GM04503 (cell line): ENCODE measurements at regions not wholly inside any gene's neighbourhood (a gene's known extent, or its start where the extent isn't known, plus 50 kb on each side); places are given as distances from the start of the nearest gene placed in this dataset.
"Not testable (repeated sequence)": the region's sequence is repeated elsewhere in the genome, so short reads cannot be mapped to it uniquely, and the experiment has no call there.

Experiments
- DNase-seq: peaks from one replicate; pipeline ENCODE4 v3.0.0-alpha.2; 2012; ENCODE audit warnings: low read depth

GRCh38 chr2:223294756-223295155 is 242.8 kb downstream of the KCNE4 start:
- no peak for DNase-seq

GRCh38 chr2:223297788-223298187 is 245.8 kb downstream of the KCNE4 start:
- no peak for DNase-seq

GRCh38 chr2:223298329-223298728 is 246.3 kb downstream of the KCNE4 start:
- not testable (repeated sequence) for DNase-seq

- DNase-seq = no peak
Measured at GRCh38 chr2:223300326-223300725, 248.3 kb downstream of the KCNE4 start.

GRCh38 chr2:223306371-223306770 is 254.4 kb downstream of the KCNE4 start:
- DNase-seq = no peak

GRCh38 chr2:223311889-223312680 is 260.1 kb downstream of the KCNE4 start:
- DNase-seq = no peak

GRCh38 chr2:223313101-223313500 is 261.1 kb downstream of the KCNE4 start:
- no peak for DNase-seq

GRCh38 chr2:223314811-223315210 is 262.8 kb downstream of the KCNE4 start:
- no peak for DNase-seq

GRCh38 chr2:223315813-223316212 is 263.8 kb downstream of the KCNE4 start:
- no peak for DNase-seq

- no peak for DNase-seq
Measured at GRCh38 chr2:223316342-223316741, 264.4 kb downstream of the KCNE4 start.

- DNase-seq = no peak
Measured at GRCh38 chr2:223319601-223320000, 267.6 kb downstream of the KCNE4 start.

GRCh38 chr2:223324402-223324801 is 272.4 kb downstream of the KCNE4 start:
- DNase-seq = no peak

- DNase-seq = no peak
Measured at GRCh38 chr2:223328578-223328977, 273.6 kb downstream of the SCG2 start.

GRCh38 chr2:223330747-223331146 is 271.4 kb downstream of the SCG2 start:
- DNase-seq = not testable (repeated sequence)

- DNase-seq = no peak
Measured at GRCh38 chr2:223338016-223338415, 264.1 kb downstream of the SCG2 start.

- DNase-seq = no peak
Measured at GRCh38 chr2:223357076-223357475, 245.1 kb downstream of the SCG2 start.

- DNase-seq = no peak
Measured at GRCh38 chr2:223363085-223363484, 239.1 kb downstream of the SCG2 start.

GRCh38 chr2:223365158-223365679 is 236.9 kb downstream of the SCG2 start:
- DNase-seq = no peak

GRCh38 chr2:223366566-223366965 is 235.6 kb downstream of the SCG2 start:
- no peak for DNase-seq

- DNase-seq = no peak
Measured at GRCh38 chr2:223368481-223368880, 233.7 kb downstream of the SCG2 start.

GRCh38 chr2:223369889-223370288 is 232.3 kb downstream of the SCG2 start:
- no peak for DNase-seq

GRCh38 chr2:223383315-223383714 is 218.8 kb downstream of the SCG2 start:
- DNase-seq = peak; percentile 40

GRCh38 chr2:223386189-223386588 is 216.0 kb downstream of the SCG2 start:
- DNase-seq = no peak

- no peak for DNase-seq
Measured at GRCh38 chr2:223386984-223387383, 215.2 kb downstream of the SCG2 start.
